T-helper 2 cell treated with Interferon-gamma antibody and Interleukin-4, amounts not matched to agents 5 μg/mL and 100 μg/mL, for 36 hours (primary cell): ENCODE measurements at regions not wholly inside any gene's neighbourhood (a gene's known extent, or its start where the extent isn't known, plus 50 kb on each side); places are given as distances from the start of the nearest gene placed in this dataset.

ENCODE experiments used
- DNase-seq: peaks from one replicate; pipeline ENCODE4 v3.0.0; 2021; ENCODE audit warnings: low spot score
- H3K27ac Mint-ChIP-seq: one replicate; pipeline ENCODE4 v1.8.0; 2021; ENCODE audit warnings: mild to moderate bottlenecking, mixed read lengths
- H3K27me3 Mint-ChIP-seq: one replicate; pipeline ENCODE4 v1.8.0; 2021; ENCODE audit warnings: low read depth, mixed read lengths
- H3K36me3 Mint-ChIP-seq: one replicate; pipeline ENCODE4 v1.8.0; 2021; ENCODE audit warnings: low read depth, mixed read lengths
- H3K4me1 Mint-ChIP-seq: one replicate; pipeline ENCODE4 v1.8.0; 2021; ENCODE audit warnings: low read depth, mixed read lengths
- H3K4me3 Mint-ChIP-seq: one replicate; pipeline ENCODE4 v1.8.0; 2022; ENCODE audit warnings: mild to moderate bottlenecking, moderate library complexity, mixed read lengths
- H3K9me3 Mint-ChIP-seq: one replicate; pipeline ENCODE4 v1.8.0; 2021; ENCODE audit warnings: mixed read lengths

DNA sequence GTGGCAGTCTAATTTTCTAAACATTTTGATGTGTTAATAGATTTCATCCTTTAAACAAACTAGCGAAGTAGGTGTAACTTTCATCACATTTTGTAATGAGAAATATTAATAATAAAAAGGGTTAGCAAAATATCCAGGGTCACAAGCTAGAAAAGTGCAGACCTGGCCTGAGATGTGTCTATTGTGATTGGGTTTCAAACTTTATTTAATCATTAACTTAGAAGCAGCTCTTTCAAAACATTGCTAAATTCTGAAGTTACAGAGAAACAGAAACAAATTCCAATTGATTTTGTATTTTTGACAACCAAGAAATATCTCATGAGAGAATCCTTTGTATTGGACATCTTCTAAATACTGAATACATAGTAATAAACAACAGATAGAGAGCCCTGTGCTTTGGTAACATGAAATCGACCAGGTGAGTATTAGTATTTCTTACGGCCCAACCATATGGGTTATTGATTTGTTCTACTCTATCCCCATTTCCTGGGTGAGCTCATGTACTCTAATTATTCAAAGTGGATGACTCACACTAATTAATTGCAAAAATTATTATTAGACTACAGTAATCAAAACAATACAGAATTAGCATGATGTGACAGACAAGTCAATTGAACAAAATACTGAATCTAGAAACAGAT lies 1093.8 kb upstream of the AGA start:
- no peak overlapping the region for H3K27ac Mint-ChIP-seq
- no peaks in the 10 kb centered on the region for H3K4me1 Mint-ChIP-seq
- H3K9me3 Mint-ChIP-seq: peaks cover 32% of the 10 kb centered on the region
- no peaks in the 10 kb centered on the region for H3K36me3 Mint-ChIP-seq
- no peak for DNase-seq
- no peak overlapping the region for H3K4me3 Mint-ChIP-seq
- no peaks in the 10 kb centered on the region for H3K27me3 Mint-ChIP-seq

DNA sequence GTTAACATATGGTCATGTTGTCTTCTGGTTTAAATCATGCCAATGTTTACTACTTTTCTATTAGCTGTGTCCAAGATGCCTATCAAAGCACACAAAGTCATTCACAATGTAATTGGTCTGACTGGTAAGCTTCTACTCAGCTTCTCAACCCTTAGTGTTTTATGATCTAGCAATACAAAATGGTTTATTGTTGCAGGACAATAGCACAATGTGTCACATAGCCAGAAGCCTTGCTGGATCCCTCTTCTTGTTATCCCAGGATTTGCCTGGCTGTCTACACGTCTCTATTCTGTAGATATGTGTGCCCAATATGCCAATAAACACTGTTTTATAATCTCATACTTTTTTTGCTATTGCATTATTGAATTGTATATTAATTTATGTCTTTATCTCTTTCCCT lies 1111.0 kb upstream of the AGA start:
- H3K9me3 Mint-ChIP-seq: peaks cover 13% of the 10 kb centered on the region
- H3K4me1 Mint-ChIP-seq: no peaks in the 10 kb centered on the region
- no peak overlapping the region for H3K4me3 Mint-ChIP-seq
- no peak for DNase-seq
- no peaks in the 10 kb centered on the region for H3K27me3 Mint-ChIP-seq
- no peaks in the 10 kb centered on the region for H3K36me3 Mint-ChIP-seq
- no peak overlapping the region for H3K27ac Mint-ChIP-seq

- H3K27ac Mint-ChIP-seq: no peak overlapping the region
- no peaks in the 10 kb centered on the region for H3K36me3 Mint-ChIP-seq
- no peaks in the 10 kb centered on the region for H3K4me1 Mint-ChIP-seq
- H3K27me3 Mint-ChIP-seq: no peaks in the 10 kb centered on the region
- H3K9me3 Mint-ChIP-seq: peaks cover 10% of the 10 kb centered on the region
- no peak overlapping the region for H3K4me3 Mint-ChIP-seq
- no peak for DNase-seq
Measured at GRCh38 chr4:178554352-178554751, 1112.1 kb upstream of the AGA start.

- H3K27me3 Mint-ChIP-seq: no peaks in the 10 kb centered on the region
- DNase-seq: no peak
- H3K9me3 Mint-ChIP-seq: peaks cover 20% of the 10 kb centered on the region
- no peaks in the 10 kb centered on the region for H3K4me1 Mint-ChIP-seq
- H3K4me3 Mint-ChIP-seq: no peak overlapping the region
- no peaks in the 10 kb centered on the region for H3K36me3 Mint-ChIP-seq
- no peak overlapping the region for H3K27ac Mint-ChIP-seq
Measured at GRCh38 chr4:178556796-178557195, 1114.6 kb upstream of the AGA start.

DNA sequence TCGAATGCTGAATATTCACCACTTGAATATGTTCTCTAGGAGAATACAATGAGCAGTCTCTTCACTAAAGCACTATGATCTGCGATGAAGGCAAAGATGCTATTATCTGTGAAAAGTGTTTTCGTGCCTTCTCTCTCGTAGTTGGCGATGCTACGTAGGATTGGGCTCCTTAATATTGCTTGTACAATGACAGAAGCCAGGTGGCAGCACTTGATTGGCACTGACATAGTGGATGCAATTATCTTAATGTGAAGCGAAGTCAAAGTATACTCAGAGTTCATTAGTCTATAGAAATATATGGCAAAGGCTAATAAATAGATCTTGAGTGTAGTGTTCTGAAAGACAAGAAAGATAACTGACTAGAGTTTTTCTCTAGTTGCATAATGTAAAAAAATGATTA lies 1135.7 kb upstream of the AGA start:
- Mint-ChIP-seq H3K36me3 (no peaks in the 10 kb centered on the region), H3K4me3 (no peak overlapping the region), H3K4me1 (no peaks in the 10 kb centered on the region), H3K9me3 (peaks cover 6% of the 10 kb centered on the region), H3K27ac (no peak overlapping the region), H3K27me3 (no peaks in the 10 kb centered on the region)
- DNase-seq: no peak

- Mint-ChIP-seq H3K4me3 (no peak overlapping the region), H3K27ac (no peak overlapping the region)
Measured at GRCh38 chr4:178595500-178596138, 1153.4 kb upstream of the AGA start.

DNA sequence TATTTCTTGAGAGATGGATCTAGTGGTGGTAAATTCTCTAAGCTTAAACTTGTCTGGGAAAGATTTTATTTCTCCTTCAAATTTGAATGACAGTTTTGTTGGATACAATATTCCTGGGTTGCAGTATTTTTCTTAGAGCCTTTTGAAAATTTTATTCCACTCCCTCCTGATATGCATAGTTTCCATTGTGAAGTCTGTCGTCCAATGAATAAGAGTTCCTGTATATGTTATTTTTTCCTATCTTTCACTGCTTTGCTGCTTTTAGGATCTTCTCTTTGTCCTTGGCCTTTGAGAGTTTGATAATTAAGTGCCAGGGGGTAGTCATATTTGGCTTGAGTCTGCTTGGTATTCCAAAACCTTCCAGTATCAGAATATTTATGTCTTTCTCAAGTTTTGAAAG lies 1156.4 kb upstream of the AGA start:
- Mint-ChIP-seq H3K9me3 (peaks cover 22% of the 10 kb centered on the region), H3K4me3 (no peak overlapping the region), H3K4me1 (no peaks in the 10 kb centered on the region), H3K27ac (no peak overlapping the region), H3K36me3 (no peaks in the 10 kb centered on the region), H3K27me3 (no peaks in the 10 kb centered on the region)
- DNase-seq: no peak

More at GRCh38 chr4:178595500-178596138, 1153.4 kb upstream of the AGA start:
- no peaks in the 10 kb centered on the region for H3K4me1 Mint-ChIP-seq
- no peak for DNase-seq
- H3K27me3 Mint-ChIP-seq: no peaks in the 10 kb centered on the region
- peaks cover 21% of the 10 kb centered on the region for H3K9me3 Mint-ChIP-seq
- no peaks in the 10 kb centered on the region for H3K36me3 Mint-ChIP-seq

GRCh38 chr4:178599521-178599920 lies 1157.3 kb upstream of the AGA start:
- DNase-seq: no peak
- Mint-ChIP-seq H3K27ac (no peak overlapping the region), H3K9me3 (peaks cover 22% of the 10 kb centered on the region), H3K27me3 (no peaks in the 10 kb centered on the region), H3K4me3 (no peak overlapping the region), H3K4me1 (no peaks in the 10 kb centered on the region), H3K36me3 (no peaks in the 10 kb centered on the region)

- H3K4me1 Mint-ChIP-seq: no peaks in the 10 kb centered on the region
- H3K36me3 Mint-ChIP-seq: no peaks in the 10 kb centered on the region
- no peaks in the 10 kb centered on the region for H3K27me3 Mint-ChIP-seq
- DNase-seq: no peak
- no peak overlapping the region for H3K27ac Mint-ChIP-seq
- H3K9me3 Mint-ChIP-seq: peaks cover 20% of the 10 kb centered on the region
- H3K4me3 Mint-ChIP-seq: no peak overlapping the region
Measured at GRCh38 chr4:178602833-178603232, 1160.6 kb upstream of the AGA start.

- Mint-ChIP-seq H3K36me3 (no peaks in the 10 kb centered on the region), H3K9me3 (peaks cover 10% of the 10 kb centered on the region), H3K27me3 (no peaks in the 10 kb centered on the region), H3K4me1 (no peaks in the 10 kb centered on the region), H3K27ac (no peak overlapping the region), H3K4me3 (no peak overlapping the region)
- DNase-seq: no peak
Measured at GRCh38 chr4:178611062-178611461, 1168.8 kb upstream of the AGA start.

DNA sequence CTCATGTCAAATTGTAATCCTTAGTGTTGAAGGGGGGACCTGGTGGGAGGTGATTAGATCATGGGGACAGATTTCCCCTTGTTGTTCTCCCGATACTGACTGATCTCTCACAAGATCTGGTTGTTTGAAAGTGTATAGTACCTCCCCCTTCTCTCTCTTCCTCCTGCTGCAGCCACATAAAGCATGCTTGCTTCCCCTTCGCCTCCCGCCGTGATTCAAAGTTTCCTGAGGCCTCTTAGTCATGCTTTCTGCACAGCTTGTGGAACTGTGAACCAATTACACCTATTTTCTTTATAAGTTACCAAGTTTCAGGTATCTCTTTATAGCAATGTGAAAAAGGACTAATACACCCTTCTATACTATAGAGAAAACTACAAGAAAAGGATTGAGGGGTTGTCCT lies 1170.5 kb upstream of the AGA start:
- Mint-ChIP-seq H3K9me3 (peaks cover 12% of the 10 kb centered on the region), H3K27me3 (no peaks in the 10 kb centered on the region), H3K27ac (no peak overlapping the region), H3K4me1 (no peaks in the 10 kb centered on the region), H3K4me3 (no peak overlapping the region), H3K36me3 (no peaks in the 10 kb centered on the region)
- DNase-seq: no peak

GRCh38 chr4:178632415-178632814 lies 1190.2 kb upstream of the AGA start:
- H3K9me3 Mint-ChIP-seq: peaks cover 13% of the 10 kb centered on the region
- H3K36me3 Mint-ChIP-seq: no peaks in the 10 kb centered on the region
- DNase-seq: no peak
- no peaks in the 10 kb centered on the region for H3K27me3 Mint-ChIP-seq
- H3K27ac Mint-ChIP-seq: no peak overlapping the region
- no peaks in the 10 kb centered on the region for H3K4me1 Mint-ChIP-seq
- H3K4me3 Mint-ChIP-seq: no peak overlapping the region

- Mint-ChIP-seq H3K27ac (no peak overlapping the region), H3K4me3 (no peak overlapping the region), H3K36me3 (no peaks in the 10 kb centered on the region), H3K9me3 (peaks cover 21% of the 10 kb centered on the region), H3K4me1 (no peaks in the 10 kb centered on the region), H3K27me3 (no peaks in the 10 kb centered on the region)
- DNase-seq: no peak
Measured at GRCh38 chr4:178633263-178633662, 1191.0 kb upstream of the AGA start.

GRCh38 chr4:178664621-178665020 lies 1222.4 kb upstream of the AGA start:
- no peaks in the 10 kb centered on the region for H3K4me1 Mint-ChIP-seq
- H3K9me3 Mint-ChIP-seq: peaks cover 22% of the 10 kb centered on the region
- H3K36me3 Mint-ChIP-seq: no peaks in the 10 kb centered on the region
- no peaks in the 10 kb centered on the region for H3K27me3 Mint-ChIP-seq
- no peak for DNase-seq
- H3K27ac Mint-ChIP-seq: no peak overlapping the region
- H3K4me3 Mint-ChIP-seq: no peak overlapping the region

- Mint-ChIP-seq H3K27me3 (no peaks in the 10 kb centered on the region), H3K4me1 (no peaks in the 10 kb centered on the region), H3K36me3 (no peaks in the 10 kb centered on the region), H3K4me3 (no peak overlapping the region), H3K27ac (no peak overlapping the region), H3K9me3 (peaks cover 33% of the 10 kb centered on the region)
- DNase-seq: no peak
Measured at GRCh38 chr4:178665916-178666315, 1223.7 kb upstream of the AGA start.
